Bronchial epithelial cell (primary cell): ENCODE measurements at regions not wholly inside any gene's neighbourhood (a gene's known extent, or its start where the extent isn't known, plus 50 kb on each side); places are given as distances from the start of the nearest gene placed in this dataset.

ENCODE experiments used
- DNase-seq: peaks from one replicate; pipeline ENCODE4 v3.0.0-alpha.2; 2010; ENCODE audit warnings: low read depth
- FAIRE-seq: peaks from 2 replicates; lab custom pipeline; 2011; peaks lifted over from hg19 to GRCh38; lab: Jason Lieb, UNC
- H3K27me3 ChIP-seq: 2 replicates; pipeline ENCODE4 v1.5.1; 2011; ENCODE audit warnings: low read length; ENCODE audit not compliant: control insufficient read depth, insufficient read depth
- H3K36me3 ChIP-seq: 2 replicates; pipeline ENCODE4 v1.5.1; 2011; ENCODE audit warnings: low read length; ENCODE audit not compliant: control insufficient read depth, insufficient read depth
- H3K4me3 ChIP-seq: 2 replicates; pipeline ENCODE4 v1.5.1; 2011; ENCODE audit warnings: mild to moderate bottlenecking, low read depth, low read length, control low read depth
- CTCF ChIP-seq: IDR thresholded peaks from 2 replicates; pipeline ENCODE4 v1.5.1; 2011; ENCODE audit warnings: mild to moderate bottlenecking, moderate library complexity, low read length, control low read depth, inconsistent platforms; ENCODE audit not compliant: insufficient read depth, severe bottlenecking

- FAIRE-seq (no peak), DNase-seq (peak; percentile 63)
- Histone ChIP-seq H3K4me3 (no peak overlapping the region), H3K36me3 (no peaks in the 10 kb centered on the region), H3K27me3 (no peaks in the 10 kb centered on the region)
- no peak for TF ChIP-seq CTCF
These were observed 174.0 kb downstream of the SUCNR1 start for GRCh38 chr3:152047465-152047864.

GRCh38 chr3:152048831-152049230, 175.4 kb downstream of the SUCNR1 start:
- Histone ChIP-seq H3K27me3 (no peaks in the 10 kb centered on the region), H3K4me3 (no peak overlapping the region), H3K36me3 (no peaks in the 10 kb centered on the region)
- TF ChIP-seq CTCF = no peak
- DNase-seq (no peak), FAIRE-seq (no peak)

GRCh38 chr3:152050903-152051302, 177.5 kb downstream of the SUCNR1 start:
- H3K36me3 ChIP-seq = no peaks in the 10 kb centered on the region
- no peak overlapping the region for H3K4me3 ChIP-seq
- no peak for TF ChIP-seq CTCF
- FAIRE-seq (no peak), DNase-seq (no peak)
- H3K27me3 ChIP-seq = no peaks in the 10 kb centered on the region

GRCh38 chr3:152051501-152052404, 178.3 kb downstream of the SUCNR1 start:
- no peak for FAIRE-seq
- Histone ChIP-seq H3K36me3 (no peaks in the 10 kb centered on the region), H3K4me3 (no peak overlapping the region), H3K27me3 (no peaks in the 10 kb centered on the region)
- TF ChIP-seq CTCF = no peak
- DNase-seq = no peak

GRCh38 chr3:152053866-152054265, 180.4 kb downstream of the SUCNR1 start:
- DNase-seq (no peak), FAIRE-seq (no peak)
- no peak for TF ChIP-seq CTCF
- Histone ChIP-seq H3K4me3 (no peak overlapping the region), H3K36me3 (no peaks in the 10 kb centered on the region), H3K27me3 (no peaks in the 10 kb centered on the region)
